ENCODE measurements at regions not wholly inside any gene's neighbourhood (a gene's known extent, or its start where the extent isn't known, plus 50 kb on each side); places are given as distances from the start of the nearest gene placed in this dataset.

GRCh38 chr5:39650008-39650762, 225.4 kb upstream of the DAB2 start:
- DNase-seq (ENCODE audit: low read depth, low spot score) (no peak), FAIRE-seq (no peak)
- TF ChIP-seq EZH2 (IDR thresholded peaks at IDR 0.05; ENCODE audit: low read length) = no peak
- TF ChIP-seq, protein P1, sequence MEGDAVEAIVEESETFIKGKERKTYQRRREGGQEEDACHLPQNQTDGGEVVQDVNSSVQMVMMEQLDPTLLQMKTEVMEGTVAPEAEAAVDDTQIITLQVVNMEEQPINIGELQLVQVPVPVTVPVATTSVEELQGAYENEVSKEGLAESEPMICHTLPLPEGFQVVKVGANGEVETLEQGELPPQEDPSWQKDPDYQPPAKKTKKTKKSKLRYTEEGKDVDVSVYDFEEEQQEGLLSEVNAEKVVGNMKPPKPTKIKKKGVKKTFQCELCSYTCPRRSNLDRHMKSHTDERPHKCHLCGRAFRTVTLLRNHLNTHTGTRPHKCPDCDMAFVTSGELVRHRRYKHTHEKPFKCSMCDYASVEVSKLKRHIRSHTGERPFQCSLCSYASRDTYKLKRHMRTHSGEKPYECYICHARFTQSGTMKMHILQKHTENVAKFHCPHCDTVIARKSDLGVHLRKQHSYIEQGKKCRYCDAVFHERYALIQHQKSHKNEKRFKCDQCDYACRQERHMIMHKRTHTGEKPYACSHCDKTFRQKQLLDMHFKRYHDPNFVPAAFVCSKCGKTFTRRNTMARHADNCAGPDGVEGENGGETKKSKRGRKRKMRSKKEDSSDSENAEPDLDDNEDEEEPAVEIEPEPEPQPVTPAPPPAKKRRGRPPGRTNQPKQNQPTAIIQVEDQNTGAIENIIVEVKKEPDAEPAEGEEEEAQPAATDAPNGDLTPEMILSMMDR (optimal IDR thresholded peaks at IDR 0.05 in 1 of 3, IDR thresholded peaks at IDR 0.05 in 1 of 3, conservative IDR thresholded peaks at IDR 0.05 in 1 of 3; ENCODE audit: extremely low read depth in 1 of 3, insufficient read depth in 2 of 3, low read length in 3 of 3) = no peak
- H3K27me3 ChIP-seq (ENCODE audit: control insufficient read depth, extremely low read depth, insufficient read depth, low read length) = no peaks in the 10 kb centered on the region
- no peaks in the 10 kb centered on the region for H3K9me3 ChIP-seq (ENCODE audit: control insufficient read depth, low read depth, low read length)
- no peaks in the 10 kb centered on the region for H3K36me3 ChIP-seq (ENCODE audit: control insufficient read depth in 2 of 2, extremely low read depth in 1 of 2, insufficient read depth in 2 of 2, low read length in 2 of 2)
- H3K4me1 ChIP-seq (ENCODE audit: control insufficient read depth, extremely low read depth, insufficient read depth, low read length) = peaks cover 3% of the 10 kb centered on the region
- dilution Hi-C loops (cut with MboI; ENCODE audit: extremely low pct_ligation_motif_present, low sequenced_read_pairs) = no loop called here
- H3K9ac ChIP-seq (ENCODE audit: control insufficient read depth, extremely low read depth, insufficient read depth, low read length) = no peak overlapping the region
- no peaks in the 10 kb centered on the region for H3K9me1 ChIP-seq (ENCODE audit: control insufficient read depth, extremely low read depth, insufficient read depth, low read length)
- no peak overlapping the region for H3K4me2 ChIP-seq (ENCODE audit: control insufficient read depth, extremely low read depth, insufficient read depth, low read depth, low read length)
- H2AFZ ChIP-seq (ENCODE audit: control insufficient read depth, low read length) = peak overlapping the region; percentile 13
- H4K20me1 ChIP-seq (ENCODE audit: control insufficient read depth, extremely low read depth, insufficient read depth, low read length) = no peaks in the 10 kb centered on the region
- H3K79me2 ChIP-seq (ENCODE audit: control insufficient read depth, insufficient read depth, low read length) = no peaks in the 10 kb centered on the region
- H3K27ac ChIP-seq (ENCODE audit: control insufficient read depth, insufficient read depth, low read length) = no peak overlapping the region
- no peak overlapping the region for H3K4me3 ChIP-seq (ENCODE audit: control insufficient read depth in 2 of 3, extremely low read depth in 1 of 3, insufficient read depth in 2 of 3, low read depth in 1 of 3, low read length in 3 of 3)

DNA sequence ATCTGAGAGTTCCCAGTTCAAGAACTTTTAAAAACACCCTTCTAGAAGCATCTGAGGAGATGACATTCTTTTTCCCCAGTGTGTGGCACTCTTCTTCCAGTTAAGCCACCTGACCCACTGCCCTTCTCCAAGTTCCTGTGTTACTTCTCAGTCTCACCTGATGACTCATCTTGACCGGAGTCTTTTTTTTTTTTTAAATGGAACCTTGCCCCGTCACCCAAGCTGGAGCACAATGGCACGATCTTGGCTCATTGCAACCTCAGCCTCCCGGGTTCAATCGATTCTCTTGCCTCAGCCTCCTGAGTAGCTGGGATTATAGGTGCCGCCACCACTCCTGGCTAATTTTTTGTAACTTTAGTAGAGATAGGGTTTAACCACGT, 224.1 kb upstream of the DAB2 start:
- dilution Hi-C loops (cut with MboI; ENCODE audit: extremely low pct_ligation_motif_present, low sequenced_read_pairs) = no loop called here
- Histone ChIP-seq H4K20me1 (ENCODE audit: control insufficient read depth, extremely low read depth, insufficient read depth, low read length) (no peaks in the 10 kb centered on the region), H3K27ac (ENCODE audit: control insufficient read depth, insufficient read depth, low read length) (no peak overlapping the region), H3K27me3 (ENCODE audit: control insufficient read depth, extremely low read depth, insufficient read depth, low read length) (no peaks in the 10 kb centered on the region), H3K36me3 (ENCODE audit: control insufficient read depth in 2 of 2, extremely low read depth in 1 of 2, insufficient read depth in 2 of 2, low read length in 2 of 2) (no peaks in the 10 kb centered on the region), H2AFZ (ENCODE audit: control insufficient read depth, low read length) (no peak overlapping the region), H3K9me1 (ENCODE audit: control insufficient read depth, extremely low read depth, insufficient read depth, low read length) (no peaks in the 10 kb centered on the region), H3K4me2 (ENCODE audit: control insufficient read depth, extremely low read depth, insufficient read depth, low read depth, low read length) (no peak overlapping the region), H3K4me1 (ENCODE audit: control insufficient read depth, extremely low read depth, insufficient read depth, low read length) (peaks cover 3% of the 10 kb centered on the region), H3K9ac (ENCODE audit: control insufficient read depth, extremely low read depth, insufficient read depth, low read length) (no peak overlapping the region), H3K79me2 (ENCODE audit: control insufficient read depth, insufficient read depth, low read length) (no peaks in the 10 kb centered on the region), H3K9me3 (ENCODE audit: control insufficient read depth, low read depth, low read length) (no peaks in the 10 kb centered on the region), H3K4me3 (ENCODE audit: control insufficient read depth in 2 of 3, extremely low read depth in 1 of 3, insufficient read depth in 2 of 3, low read depth in 1 of 3, low read length in 3 of 3) (no peak overlapping the region)
- FAIRE-seq = no peak
- no peak for TF ChIP-seq EZH2 (IDR thresholded peaks at IDR 0.05; ENCODE audit: low read length)
- TF ChIP-seq, protein P1 (optimal IDR thresholded peaks at IDR 0.05 in 1 of 3, IDR thresholded peaks at IDR 0.05 in 1 of 3, conservative IDR thresholded peaks at IDR 0.05 in 1 of 3; ENCODE audit: extremely low read depth in 1 of 3, insufficient read depth in 2 of 3, low read length in 3 of 3) = peak in 1 of 3 experiments; percentile 36
- no peak for DNase-seq (ENCODE audit: low read depth, low spot score)
